ENCODE measurements at regions not wholly inside any gene's neighbourhood (a gene's known extent, or its start where the extent isn't known, plus 50 kb on each side); places are given as distances from the start of the nearest gene placed in this dataset.

DNA sequence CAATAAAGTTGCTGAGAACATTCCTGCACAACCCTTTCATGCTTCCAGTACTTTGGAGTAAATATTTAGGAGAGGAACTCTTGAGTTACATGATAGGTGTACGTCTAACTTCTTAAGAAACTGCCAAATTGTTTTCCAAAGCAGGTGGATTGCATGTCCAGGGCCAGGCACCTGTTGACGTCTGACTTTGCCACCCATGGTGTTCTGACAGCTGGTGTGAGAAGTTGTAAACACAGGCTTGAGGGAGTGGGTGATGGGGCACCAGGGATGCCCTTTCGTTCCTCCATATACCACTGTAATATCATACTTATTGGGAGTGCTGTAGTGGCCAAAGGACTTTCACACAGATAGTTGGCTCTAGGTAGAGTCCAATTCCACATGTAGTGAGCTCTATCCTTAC, 352.1 kb downstream of the GADD45G start:
- DNase-seq (ENCODE audit: insufficient read length, low spot score, missing footprints), result no peak
- no peaks in the 10 kb centered on the region for H3K27me3 ChIP-seq (ENCODE audit: insufficient read depth, low read length)
- no peaks in the 10 kb centered on the region for H3K79me2 ChIP-seq (ENCODE audit: insufficient read depth, low read length)
- no peaks in the 10 kb centered on the region for H4K20me1 ChIP-seq (ENCODE audit: insufficient read depth, low read length)
- TF ChIP-seq, protein P1, sequence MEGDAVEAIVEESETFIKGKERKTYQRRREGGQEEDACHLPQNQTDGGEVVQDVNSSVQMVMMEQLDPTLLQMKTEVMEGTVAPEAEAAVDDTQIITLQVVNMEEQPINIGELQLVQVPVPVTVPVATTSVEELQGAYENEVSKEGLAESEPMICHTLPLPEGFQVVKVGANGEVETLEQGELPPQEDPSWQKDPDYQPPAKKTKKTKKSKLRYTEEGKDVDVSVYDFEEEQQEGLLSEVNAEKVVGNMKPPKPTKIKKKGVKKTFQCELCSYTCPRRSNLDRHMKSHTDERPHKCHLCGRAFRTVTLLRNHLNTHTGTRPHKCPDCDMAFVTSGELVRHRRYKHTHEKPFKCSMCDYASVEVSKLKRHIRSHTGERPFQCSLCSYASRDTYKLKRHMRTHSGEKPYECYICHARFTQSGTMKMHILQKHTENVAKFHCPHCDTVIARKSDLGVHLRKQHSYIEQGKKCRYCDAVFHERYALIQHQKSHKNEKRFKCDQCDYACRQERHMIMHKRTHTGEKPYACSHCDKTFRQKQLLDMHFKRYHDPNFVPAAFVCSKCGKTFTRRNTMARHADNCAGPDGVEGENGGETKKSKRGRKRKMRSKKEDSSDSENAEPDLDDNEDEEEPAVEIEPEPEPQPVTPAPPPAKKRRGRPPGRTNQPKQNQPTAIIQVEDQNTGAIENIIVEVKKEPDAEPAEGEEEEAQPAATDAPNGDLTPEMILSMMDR (IDR thresholded peaks at IDR 0.05; ENCODE audit: extremely low read depth, low read depth, low read length), result no peak
- peaks cover 15% of the 10 kb centered on the region for H3K4me1 ChIP-seq (ENCODE audit: insufficient read depth, low read length)
- H3K4me2 ChIP-seq (ENCODE audit: insufficient read depth, low read length), result no peak overlapping the region
- H2AFZ ChIP-seq (ENCODE audit: low read length), result no peak overlapping the region
- H3K9me3 ChIP-seq (ENCODE audit: low read depth, low read length), result no peaks in the 10 kb centered on the region
- no peak overlapping the region for H3K27ac ChIP-seq (ENCODE audit: low read depth, low read length)
- H3K4me3 ChIP-seq (ENCODE audit: insufficient read depth, low read length), result no peak overlapping the region
- H3K36me3 ChIP-seq (ENCODE audit: insufficient read depth, low read length), result no peaks in the 10 kb centered on the region

DNA sequence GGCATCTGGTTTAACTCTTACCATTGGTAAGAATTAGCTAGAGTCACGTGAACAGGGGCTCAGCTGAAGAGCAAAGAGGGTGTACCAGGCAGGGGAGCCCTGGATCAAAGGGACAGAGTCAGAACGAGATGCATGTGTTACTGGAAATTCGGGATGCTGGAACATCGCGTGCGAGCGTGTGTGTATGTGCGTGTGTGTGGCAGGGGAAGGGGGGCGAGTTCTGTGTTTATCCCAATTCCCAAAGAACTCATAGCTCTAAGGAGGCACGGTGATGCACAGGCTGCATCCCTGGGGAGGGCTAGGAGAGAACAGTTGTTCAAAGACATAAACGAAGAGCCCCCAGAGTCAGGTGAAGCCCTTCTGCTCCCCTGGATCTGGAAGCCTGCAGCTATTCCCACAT, 353.3 kb downstream of the GADD45G start:
- Histone ChIP-seq H3K27ac (ENCODE audit: low read depth, low read length) (no peak overlapping the region), H3K27me3 (ENCODE audit: insufficient read depth, low read length) (no peaks in the 10 kb centered on the region), H3K9me3 (ENCODE audit: low read depth, low read length) (no peaks in the 10 kb centered on the region), H3K4me2 (ENCODE audit: insufficient read depth, low read length) (no peak overlapping the region), H3K4me3 (ENCODE audit: insufficient read depth, low read length) (no peak overlapping the region), H3K4me1 (ENCODE audit: insufficient read depth, low read length) (peaks cover 10% of the 10 kb centered on the region), H2AFZ (ENCODE audit: low read length) (no peak overlapping the region), H3K36me3 (ENCODE audit: insufficient read depth, low read length) (no peaks in the 10 kb centered on the region), H4K20me1 (ENCODE audit: insufficient read depth, low read length) (no peaks in the 10 kb centered on the region), H3K79me2 (ENCODE audit: insufficient read depth, low read length) (no peaks in the 10 kb centered on the region)
- no peak for DNase-seq (ENCODE audit: insufficient read length, low spot score, missing footprints)
- TF ChIP-seq, protein P1 (IDR thresholded peaks at IDR 0.05; ENCODE audit: extremely low read depth, low read depth, low read length), result no peak

DNA sequence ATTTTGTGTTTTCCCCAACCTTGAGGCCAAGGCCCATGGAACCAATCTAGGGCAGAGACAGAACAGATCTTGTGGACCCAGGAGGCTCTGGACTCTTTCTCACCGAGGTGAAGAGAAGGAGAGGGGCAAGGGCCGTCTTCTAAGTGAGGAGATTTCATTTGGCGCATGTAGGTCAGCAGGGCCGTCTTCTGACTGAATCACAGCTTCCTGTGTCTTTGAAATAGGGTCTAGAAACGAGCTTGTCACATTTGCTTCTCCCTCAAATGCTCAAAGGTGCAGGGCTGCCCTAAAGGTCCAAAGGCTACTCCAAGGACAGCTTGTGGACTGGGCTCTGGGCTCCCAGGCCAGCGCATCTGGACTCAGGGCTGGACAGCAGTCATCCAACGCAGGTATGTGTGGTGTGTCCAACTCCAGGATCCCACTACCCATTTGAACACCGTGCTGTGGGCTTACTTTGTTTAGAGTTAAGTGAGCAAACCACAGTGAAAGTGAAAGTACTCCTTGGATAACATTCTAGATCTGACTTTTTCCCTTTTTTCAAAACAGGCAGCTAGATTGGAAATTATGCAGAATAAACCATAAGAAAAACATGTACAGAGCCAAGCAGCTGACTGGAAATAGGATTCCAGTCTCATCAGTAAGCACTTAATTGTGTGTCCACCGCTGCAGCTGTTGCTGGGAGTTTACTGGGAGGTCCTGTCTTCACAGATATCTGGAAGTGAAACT, 357.0 kb downstream of the GADD45G start:
- Histone ChIP-seq H3K4me3 (ENCODE audit: insufficient read depth, low read length) (peak overlapping the region; percentile 57), H2AFZ (ENCODE audit: low read length) (peak overlapping the region; percentile 95), H3K4me1 (ENCODE audit: insufficient read depth, low read length) (peaks cover 10% of the 10 kb centered on the region), H4K20me1 (ENCODE audit: insufficient read depth, low read length) (no peaks in the 10 kb centered on the region), H3K9me3 (ENCODE audit: low read depth, low read length) (no peaks in the 10 kb centered on the region), H3K27me3 (ENCODE audit: insufficient read depth, low read length) (no peaks in the 10 kb centered on the region), H3K4me2 (ENCODE audit: insufficient read depth, low read length) (peak overlapping the region; percentile 84), H3K27ac (ENCODE audit: low read depth, low read length) (no peak overlapping the region), H3K79me2 (ENCODE audit: insufficient read depth, low read length) (no peaks in the 10 kb centered on the region), H3K36me3 (ENCODE audit: insufficient read depth, low read length) (no peaks in the 10 kb centered on the region)
- TF ChIP-seq, protein P1 (IDR thresholded peaks at IDR 0.05; ENCODE audit: extremely low read depth, low read depth, low read length), result no peak
- DNase-seq (ENCODE audit: insufficient read length, low spot score, missing footprints), result peak; percentile 68

DNA sequence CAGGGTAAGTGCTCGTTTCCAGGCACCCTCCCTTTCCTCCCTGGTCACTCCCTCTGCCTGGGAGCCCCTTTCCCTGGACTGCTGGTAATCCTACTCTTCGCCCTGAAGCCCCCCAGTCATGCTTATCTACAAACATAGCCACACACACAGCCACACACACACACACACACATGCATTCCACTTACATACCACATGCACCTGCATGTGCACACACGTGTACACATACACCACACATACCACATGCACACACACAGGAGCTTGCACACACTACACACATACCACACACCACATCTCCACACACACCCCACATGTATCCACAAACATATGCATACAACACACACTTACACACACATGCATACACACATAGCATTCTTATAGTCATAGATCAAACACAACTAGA, 358.5 kb downstream of the GADD45G start:
- no peaks in the 10 kb centered on the region for H4K20me1 ChIP-seq (ENCODE audit: insufficient read depth, low read length)
- peaks cover 10% of the 10 kb centered on the region for H3K4me1 ChIP-seq (ENCODE audit: insufficient read depth, low read length)
- H3K79me2 ChIP-seq (ENCODE audit: insufficient read depth, low read length), result no peaks in the 10 kb centered on the region
- H3K9me3 ChIP-seq (ENCODE audit: low read depth, low read length), result no peaks in the 10 kb centered on the region
- TF ChIP-seq, protein P1 (IDR thresholded peaks at IDR 0.05; ENCODE audit: extremely low read depth, low read depth, low read length), result no peak
- H2AFZ ChIP-seq (ENCODE audit: low read length), result no peak overlapping the region
- no peak for DNase-seq (ENCODE audit: insufficient read length, low spot score, missing footprints)
- no peaks in the 10 kb centered on the region for H3K36me3 ChIP-seq (ENCODE audit: insufficient read depth, low read length)
- no peaks in the 10 kb centered on the region for H3K27me3 ChIP-seq (ENCODE audit: insufficient read depth, low read length)
- H3K4me2 ChIP-seq (ENCODE audit: insufficient read depth, low read length), result no peak overlapping the region
- H3K27ac ChIP-seq (ENCODE audit: low read depth, low read length), result no peak overlapping the region
- H3K4me3 ChIP-seq (ENCODE audit: insufficient read depth, low read length), result no peak overlapping the region
